NCI-H524 treated with DMSO at 0.1 percent for 48 hours (cell line): ENCODE measurements at regions not wholly inside any gene's neighbourhood (a gene's known extent, or its start where the extent isn't known, plus 50 kb on each side); places are given as distances from the start of the nearest gene placed in this dataset.
"Not testable (repeated sequence)": the region's sequence is repeated elsewhere in the genome, so short reads cannot be mapped to it uniquely, and the experiment has no call there.

ENCODE experiments used
- DNase-seq: peaks from one replicate; lab custom pipeline; 2025; lab: John Stamatoyannopoulos, UW

GRCh38 chr2:13696601-13697000 is 935.9 kb upstream of the LRATD1 start:
- DNase-seq = no peak

GRCh38 chr2:13698847-13699246 is 933.7 kb upstream of the LRATD1 start:
- no peak for DNase-seq

- not testable (repeated sequence) for DNase-seq
Observed at GRCh38 chr2:13699939-13700338, 932.6 kb upstream of the LRATD1 start.

GRCh38 chr2:13711154-13711553 is 921.4 kb upstream of the LRATD1 start:
- DNase-seq = no peak

- no peak for DNase-seq
Observed at GRCh38 chr2:13714466-13714865, 918.1 kb upstream of the LRATD1 start.

- no peak for DNase-seq
Observed at GRCh38 chr2:13725945-13726344, 906.6 kb upstream of the LRATD1 start.

- DNase-seq = no peak
Observed at GRCh38 chr2:13745330-13745729, 887.2 kb upstream of the LRATD1 start.

- DNase-seq = no peak
Observed at GRCh38 chr2:13751955-13752354, 880.6 kb upstream of the LRATD1 start.

- no peak for DNase-seq
Observed at GRCh38 chr2:13758412-13758811, 874.1 kb upstream of the LRATD1 start.

- DNase-seq = no peak
Observed at GRCh38 chr2:13768274-13768673, 864.2 kb upstream of the LRATD1 start.

- DNase-seq = no peak
Observed at GRCh38 chr2:13770279-13770678, 862.2 kb upstream of the LRATD1 start.

- DNase-seq = no peak
Observed at GRCh38 chr2:13779996-13780395, 852.5 kb upstream of the LRATD1 start.

GRCh38 chr2:13791019-13791547 is 841.4 kb upstream of the LRATD1 start:
- no peak for DNase-seq

- no peak for DNase-seq
Observed at GRCh38 chr2:13806539-13806938, 826.0 kb upstream of the LRATD1 start.

GRCh38 chr2:13813236-13813635 is 819.3 kb upstream of the LRATD1 start:
- DNase-seq = no peak

GRCh38 chr2:13818002-13818401 is 814.5 kb upstream of the LRATD1 start:
- DNase-seq = no peak

GRCh38 chr2:13819896-13820295 is 812.6 kb upstream of the LRATD1 start:
- DNase-seq = no peak

GRCh38 chr2:13821255-13821880 is 811.1 kb upstream of the LRATD1 start:
- no peak for DNase-seq

GRCh38 chr2:13822365-13822764 is 810.2 kb upstream of the LRATD1 start:
- no peak for DNase-seq

- no peak for DNase-seq
Observed at GRCh38 chr2:13826314-13826853, 806.1 kb upstream of the LRATD1 start.

GRCh38 chr2:13858626-13859025 is 773.9 kb upstream of the LRATD1 start:
- DNase-seq = no peak

- not testable (repeated sequence) for DNase-seq
Observed at GRCh38 chr2:13868275-13868674, 764.2 kb upstream of the LRATD1 start.

GRCh38 chr2:13876491-13877037 is 756.0 kb upstream of the LRATD1 start:
- DNase-seq = no peak

- DNase-seq = no peak
Observed at GRCh38 chr2:13877571-13877970, 754.9 kb upstream of the LRATD1 start.
